KMS-11 (cell line): ENCODE measurements at regions not wholly inside any gene's neighbourhood (a gene's known extent, or its start where the extent isn't known, plus 50 kb on each side); places are given as distances from the start of the nearest gene placed in this dataset.

Experiments
- H2AFZ ChIP-seq: fragments of 200-600 bp; sonication (generic); 2 replicates; pipeline ENCODE4 v1.6.1; 2016; ENCODE audit warnings: antibody characterized with exemption, mixed run types, low read depth
- H3K27ac ChIP-seq: fragments of 200-600 bp; sonication (generic); 2 replicates; pipeline ENCODE4 v1.6.1; 2016; ENCODE audit warnings: mild to moderate bottlenecking, mixed run types
- H3K27me3 ChIP-seq: fragments of 200-600 bp; sonication (generic); 2 replicates; pipeline ENCODE4 v1.6.1; 2017; ENCODE audit warnings: mild to moderate bottlenecking, low read depth, mixed run types, moderate library complexity; ENCODE audit not compliant: insufficient read depth
- H3K36me3 ChIP-seq: fragments of 200-600 bp; sonication (generic); 2 replicates; pipeline ENCODE4 v1.6.1; 2017; ENCODE audit warnings: mild to moderate bottlenecking, mixed run types; ENCODE audit not compliant: insufficient read depth
- H3K4me1 ChIP-seq: fragments of 200-600 bp; sonication (generic); 2 replicates; pipeline ENCODE4 v1.6.1; 2016; ENCODE audit warnings: mild to moderate bottlenecking, low read depth, mixed run types; ENCODE audit not compliant: poor library complexity, severe bottlenecking
- H3K4me2 ChIP-seq: fragments of 200-600 bp; sonication (generic); 2 replicates; pipeline ENCODE4 v1.7.0; 2016; ENCODE audit warnings: mild to moderate bottlenecking, mixed run types
- H3K4me3 ChIP-seq: fragments of 200-600 bp; sonication (generic); IDR thresholded peaks from 2 replicates; pipeline ENCODE4 v1.6.1; 2017; ENCODE audit warnings: low read depth, low read length, mixed read lengths; ENCODE audit not compliant: insufficient read depth
- H3K79me2 ChIP-seq: fragments of 200-600 bp; sonication (generic); 2 replicates; pipeline ENCODE4 v1.6.1; 2016; ENCODE audit warnings: low read depth, mixed run types; ENCODE audit not compliant: insufficient read depth
- H3K9ac ChIP-seq: fragments of 200-600 bp; sonication (generic); 2 replicates; pipeline ENCODE4 v1.6.1; 2016; ENCODE audit warnings: mild to moderate bottlenecking, mixed run types
- H4K20me1 ChIP-seq: fragments of 200-600 bp; sonication (generic); 2 replicates; pipeline ENCODE4 v1.6.1; 2016; ENCODE audit warnings: mild to moderate bottlenecking, mixed run types; ENCODE audit not compliant: insufficient read depth
- TF ChIP-seq, protein P1 (sequence below): fragments of 200-600 bp; sonication (generic); conservative IDR thresholded peaks from 2 replicates; pipeline ENCODE4 v1.6.1; 2017; ENCODE audit warnings: low read depth, mild to moderate bottlenecking, antibody characterized with exemption, low read length, moderate library complexity, mixed read lengths

DNA sequence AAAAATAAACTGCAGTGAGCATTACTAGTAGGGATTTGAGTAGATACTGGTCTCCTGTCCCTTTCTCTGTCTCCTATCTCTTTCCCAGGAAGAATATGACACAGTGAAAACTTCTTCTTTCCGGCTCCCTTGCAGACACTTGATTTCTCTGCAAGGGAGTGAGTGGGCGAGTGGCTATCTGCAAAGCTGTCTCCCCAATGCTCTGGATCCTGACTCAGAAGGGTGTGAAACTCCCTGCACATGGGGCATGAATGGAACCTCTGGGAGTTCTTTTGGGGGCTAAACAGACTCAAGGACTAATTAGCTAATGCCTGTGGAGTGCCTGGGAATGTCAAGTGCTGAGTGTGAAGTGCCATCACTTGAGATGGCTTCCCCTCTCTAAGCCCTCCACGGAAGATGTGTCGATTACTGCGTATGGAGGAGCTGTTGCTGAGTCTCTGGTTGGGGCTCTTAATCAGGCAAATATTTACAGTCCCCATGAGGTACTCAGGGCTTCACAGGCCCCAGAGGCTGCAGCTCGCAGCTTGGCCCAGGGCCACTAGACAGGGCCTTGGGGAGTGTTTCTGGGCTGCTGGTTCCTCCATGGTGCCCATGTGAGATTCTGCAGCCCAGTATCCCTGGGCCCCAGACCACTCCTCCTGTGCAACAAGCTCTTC, 139.8 kb downstream of the RPS24 start:
- TF ChIP-seq, protein P1, sequence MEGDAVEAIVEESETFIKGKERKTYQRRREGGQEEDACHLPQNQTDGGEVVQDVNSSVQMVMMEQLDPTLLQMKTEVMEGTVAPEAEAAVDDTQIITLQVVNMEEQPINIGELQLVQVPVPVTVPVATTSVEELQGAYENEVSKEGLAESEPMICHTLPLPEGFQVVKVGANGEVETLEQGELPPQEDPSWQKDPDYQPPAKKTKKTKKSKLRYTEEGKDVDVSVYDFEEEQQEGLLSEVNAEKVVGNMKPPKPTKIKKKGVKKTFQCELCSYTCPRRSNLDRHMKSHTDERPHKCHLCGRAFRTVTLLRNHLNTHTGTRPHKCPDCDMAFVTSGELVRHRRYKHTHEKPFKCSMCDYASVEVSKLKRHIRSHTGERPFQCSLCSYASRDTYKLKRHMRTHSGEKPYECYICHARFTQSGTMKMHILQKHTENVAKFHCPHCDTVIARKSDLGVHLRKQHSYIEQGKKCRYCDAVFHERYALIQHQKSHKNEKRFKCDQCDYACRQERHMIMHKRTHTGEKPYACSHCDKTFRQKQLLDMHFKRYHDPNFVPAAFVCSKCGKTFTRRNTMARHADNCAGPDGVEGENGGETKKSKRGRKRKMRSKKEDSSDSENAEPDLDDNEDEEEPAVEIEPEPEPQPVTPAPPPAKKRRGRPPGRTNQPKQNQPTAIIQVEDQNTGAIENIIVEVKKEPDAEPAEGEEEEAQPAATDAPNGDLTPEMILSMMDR = no peak
- Histone ChIP-seq H3K4me1 (no peaks in the 10 kb centered on the region), H3K79me2 (no peaks in the 10 kb centered on the region)

DNA sequence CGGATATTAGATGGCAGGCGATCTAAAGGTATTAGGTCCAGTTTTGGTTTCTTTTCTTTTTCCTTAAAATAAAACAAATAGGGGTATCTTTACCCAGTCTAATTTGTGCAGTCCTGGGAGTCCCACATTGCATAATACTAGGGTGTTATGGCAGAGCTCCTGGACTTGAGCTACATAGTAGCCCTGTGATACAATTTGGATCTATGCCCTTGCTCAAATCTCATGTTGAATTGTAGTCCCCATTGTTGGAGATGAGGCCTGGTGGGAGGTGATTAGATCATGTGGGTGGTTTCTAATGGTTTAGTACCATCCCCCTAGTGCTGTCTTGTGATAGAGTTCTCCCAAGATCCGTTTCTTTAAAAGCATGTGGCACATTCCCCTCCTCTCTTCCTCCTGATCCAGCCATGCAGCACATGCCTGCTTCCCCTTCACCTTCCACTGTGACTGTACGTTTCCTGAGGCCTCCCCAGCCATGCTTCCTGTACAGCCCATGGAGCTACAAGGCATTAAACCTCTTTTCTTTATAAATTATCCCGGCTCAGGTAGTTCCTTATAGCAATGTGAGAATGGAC, 141.9 kb downstream of the RPS24 start:
- Histone ChIP-seq H3K4me2 (no peak overlapping the region), H3K9ac (no peak overlapping the region), H4K20me1 (no peaks in the 10 kb centered on the region), H3K79me2 (no peaks in the 10 kb centered on the region), H3K4me3 (no peak overlapping the region), H3K27ac (no peak overlapping the region), H3K36me3 (no peaks in the 10 kb centered on the region), H2AFZ (no peak overlapping the region), H3K4me1 (no peaks in the 10 kb centered on the region), H3K27me3 (no peaks in the 10 kb centered on the region)
- TF ChIP-seq, protein P1 = no peak

More for the DNA sequence above, 139.8 kb downstream of the RPS24 start:
- H3K9ac ChIP-seq = no peak overlapping the region
- H2AFZ ChIP-seq = no peak overlapping the region
- H3K4me2 ChIP-seq = no peak overlapping the region
- H4K20me1 ChIP-seq = no peaks in the 10 kb centered on the region
- H3K36me3 ChIP-seq = no peaks in the 10 kb centered on the region
- no peak overlapping the region for H3K27ac ChIP-seq
- H3K27me3 ChIP-seq = no peaks in the 10 kb centered on the region
- no peak overlapping the region for H3K4me3 ChIP-seq

DNA sequence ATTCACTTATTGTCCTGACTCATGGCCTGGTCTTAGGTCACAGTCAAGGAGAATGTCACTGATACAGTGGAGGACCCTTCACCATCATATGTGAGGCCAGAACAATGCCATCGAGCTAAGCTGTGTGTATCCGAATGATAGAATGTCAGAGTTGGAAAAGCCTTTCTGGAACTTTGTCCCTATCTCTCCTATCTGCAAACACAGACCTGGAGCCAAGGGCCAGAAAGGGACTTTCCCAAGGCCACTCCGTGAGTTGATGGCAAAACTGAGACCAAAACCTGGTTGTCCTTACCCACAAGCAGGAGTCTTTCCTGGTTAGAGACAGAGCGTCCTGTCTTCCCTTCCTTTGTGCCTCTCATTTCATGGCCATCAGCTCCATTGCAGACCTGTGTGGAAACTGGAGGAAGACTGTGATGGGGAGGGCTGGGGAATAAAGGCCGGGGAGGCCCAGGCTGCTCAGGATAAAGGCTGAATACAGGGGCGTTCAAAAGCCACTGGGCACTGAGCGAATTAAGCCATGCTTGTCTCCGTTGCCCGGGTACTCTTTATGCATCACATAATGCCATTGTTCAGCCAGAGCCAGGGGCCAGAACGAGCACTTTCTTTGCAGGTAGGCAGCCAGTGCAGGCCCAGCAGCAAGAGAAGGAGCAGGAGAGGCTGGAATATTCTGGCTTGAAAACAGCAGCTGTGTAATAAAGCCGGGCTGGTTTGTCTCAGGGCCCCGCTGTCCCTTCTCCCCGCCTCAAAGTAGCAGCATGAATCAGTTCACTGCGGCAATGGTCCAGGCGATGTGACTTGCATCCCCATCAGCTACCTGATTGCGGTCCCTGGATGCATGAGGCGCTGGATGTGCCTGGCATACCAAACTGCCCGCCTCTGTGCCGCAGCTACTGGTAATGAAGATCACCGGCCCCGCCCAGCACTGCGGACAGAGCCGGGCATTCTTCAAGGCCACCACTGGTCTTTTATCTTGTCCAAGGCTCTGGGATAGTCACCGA, 143.0 kb downstream of the RPS24 start:
- Histone ChIP-seq H3K79me2 (no peaks in the 10 kb centered on the region), H3K4me1 (no peaks in the 10 kb centered on the region), H3K27ac (no peak overlapping the region), H2AFZ (no peak overlapping the region), H3K4me3 (no peak overlapping the region), H3K27me3 (no peaks in the 10 kb centered on the region), H3K36me3 (no peaks in the 10 kb centered on the region), H4K20me1 (no peaks in the 10 kb centered on the region), H3K9ac (no peak overlapping the region), H3K4me2 (no peak overlapping the region)
- TF ChIP-seq, protein P1 = no peak

DNA sequence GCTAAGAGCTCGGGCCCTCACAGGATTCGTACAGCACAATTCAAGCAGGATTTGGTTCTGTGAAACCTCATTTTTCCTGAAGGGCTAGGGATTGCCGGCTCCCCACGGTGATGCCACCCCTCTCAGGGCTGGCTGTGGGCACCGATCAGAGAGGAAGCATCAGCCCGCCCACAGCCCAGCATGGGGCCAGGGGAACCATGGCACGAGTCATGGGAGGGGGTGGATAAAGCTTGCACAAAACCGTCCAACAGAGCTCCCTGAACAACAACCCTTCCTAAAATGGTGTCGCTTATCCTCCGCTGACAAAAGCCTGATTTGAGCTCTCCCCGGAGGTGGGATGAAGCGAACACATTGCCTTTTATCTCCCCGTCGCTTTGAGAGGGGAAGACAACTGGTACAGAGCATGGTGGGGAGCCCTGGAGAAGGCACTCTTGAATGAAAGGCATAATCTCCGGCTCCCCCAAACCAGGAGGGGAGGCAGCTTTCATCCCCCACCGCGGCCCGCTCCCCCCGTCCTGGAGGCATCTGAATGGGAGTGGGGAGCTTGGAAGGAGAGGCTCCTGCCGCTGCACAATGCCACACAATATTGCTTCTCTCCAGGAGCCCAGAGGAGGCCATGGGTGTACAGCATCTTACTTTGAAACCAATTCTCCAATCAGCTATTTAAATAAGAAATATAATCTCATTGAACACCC, 144.0 kb downstream of the RPS24 start:
- H2AFZ ChIP-seq = no peak overlapping the region
- H3K9ac ChIP-seq = no peak overlapping the region
- no peak overlapping the region for H3K4me2 ChIP-seq

More for the DNA sequence above, 144.0 kb downstream of the RPS24 start:
- no peaks in the 10 kb centered on the region for H3K27me3 ChIP-seq
- H3K79me2 ChIP-seq = no peaks in the 10 kb centered on the region
- no peak overlapping the region for H3K27ac ChIP-seq
- no peaks in the 10 kb centered on the region for H4K20me1 ChIP-seq
- H3K4me3 ChIP-seq = no peak overlapping the region
- no peaks in the 10 kb centered on the region for H3K4me1 ChIP-seq
- TF ChIP-seq, protein P1 = no peak
- H3K36me3 ChIP-seq = no peaks in the 10 kb centered on the region
